Suprapubic skin (tissue), 4 donors: ENCODE measurements at regions not wholly inside any gene's neighbourhood (a gene's known extent, or its start where the extent isn't known, plus 50 kb on each side); places are given as distances from the start of the nearest gene placed in this dataset.

Source experiments
- EP300 ChIP-seq: sonication (generic); formaldehyde crosslinking; IDR thresholded peaks from one replicate; pipeline ENCODE4 v1.6.1; 2017; ENCODE audit warnings: antibody characterized with exemption
- POLR2A ChIP-seq, 2 donors: fragments of 450-650 bp; IDR thresholded peaks; one replicate each; pipeline ENCODE4 v1.6.1; 2017; ENCODE audit warnings: antibody characterized with exemption in 2 of 2, mild to moderate bottlenecking in 2 of 2, moderate library complexity in 2 of 2
- POLR2AphosphoS5 ChIP-seq, 3 donors: sonication (generic); formaldehyde crosslinking; IDR thresholded peaks; one replicate each; pipeline ENCODE4 v1.6.1; 2017; ENCODE audit warnings: antibody characterized with exemption in 3 of 3
- TF ChIP-seq, protein P1 (sequence below), 2 donors: fragments of 200-600 bp in 1 of 2; fragments of 450-650 bp in 1 of 2; sonication (generic) in 1 of 2; IDR thresholded peaks; one replicate each; pipeline ENCODE4 v1.5.1; 2016 to 2019; ENCODE audit warnings: antibody characterized with exemption in 2 of 2, mild to moderate bottlenecking in 1 of 2, moderate library complexity in 1 of 2

DNA sequence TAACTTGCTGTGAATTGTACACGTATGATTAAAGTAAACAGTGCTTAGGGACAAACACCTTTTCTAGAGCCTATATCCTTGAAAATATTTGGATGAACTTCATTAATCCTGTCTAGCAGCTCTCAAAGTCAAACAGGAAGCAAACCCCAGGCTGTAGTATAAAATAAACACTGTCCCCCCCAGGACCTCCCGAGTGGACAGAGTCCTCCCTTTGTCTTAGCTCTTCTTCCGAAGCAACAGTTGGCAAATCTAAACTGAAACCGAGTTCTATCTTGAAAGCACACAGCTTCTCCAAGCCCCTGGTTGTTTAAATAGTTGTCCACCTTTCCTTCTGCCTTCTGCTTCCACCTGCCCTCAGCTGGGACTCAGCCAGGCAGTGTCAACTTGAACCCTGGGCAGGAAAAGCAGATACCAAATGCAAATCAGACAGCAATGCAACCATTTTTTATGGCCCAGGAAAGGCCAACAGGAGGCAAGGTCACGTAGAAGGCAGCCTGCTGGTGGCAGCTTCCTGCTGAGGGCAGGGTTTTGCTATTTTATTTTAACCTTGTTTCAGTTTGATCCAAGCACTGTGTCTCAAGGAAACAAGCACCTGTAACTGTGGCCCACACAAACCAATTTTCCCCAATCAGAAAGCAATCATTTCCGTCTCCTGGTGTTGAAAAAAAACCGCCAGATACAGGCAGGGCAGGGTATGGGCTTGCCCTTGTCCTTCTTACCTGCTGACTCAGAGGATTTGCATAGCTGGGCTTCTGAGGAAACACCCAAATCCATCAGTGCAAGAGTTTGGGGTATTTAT is 110.3 kb upstream of the KIT start:
- TF ChIP-seq, protein P1, sequence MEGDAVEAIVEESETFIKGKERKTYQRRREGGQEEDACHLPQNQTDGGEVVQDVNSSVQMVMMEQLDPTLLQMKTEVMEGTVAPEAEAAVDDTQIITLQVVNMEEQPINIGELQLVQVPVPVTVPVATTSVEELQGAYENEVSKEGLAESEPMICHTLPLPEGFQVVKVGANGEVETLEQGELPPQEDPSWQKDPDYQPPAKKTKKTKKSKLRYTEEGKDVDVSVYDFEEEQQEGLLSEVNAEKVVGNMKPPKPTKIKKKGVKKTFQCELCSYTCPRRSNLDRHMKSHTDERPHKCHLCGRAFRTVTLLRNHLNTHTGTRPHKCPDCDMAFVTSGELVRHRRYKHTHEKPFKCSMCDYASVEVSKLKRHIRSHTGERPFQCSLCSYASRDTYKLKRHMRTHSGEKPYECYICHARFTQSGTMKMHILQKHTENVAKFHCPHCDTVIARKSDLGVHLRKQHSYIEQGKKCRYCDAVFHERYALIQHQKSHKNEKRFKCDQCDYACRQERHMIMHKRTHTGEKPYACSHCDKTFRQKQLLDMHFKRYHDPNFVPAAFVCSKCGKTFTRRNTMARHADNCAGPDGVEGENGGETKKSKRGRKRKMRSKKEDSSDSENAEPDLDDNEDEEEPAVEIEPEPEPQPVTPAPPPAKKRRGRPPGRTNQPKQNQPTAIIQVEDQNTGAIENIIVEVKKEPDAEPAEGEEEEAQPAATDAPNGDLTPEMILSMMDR (IDR thresholded peaks at IDR 0.05), result no peak
- TF ChIP-seq POLR2AphosphoS5 (IDR thresholded peaks at IDR 0.05) (no peak), EP300 (no peak), POLR2A (IDR thresholded peaks at IDR 0.05) (no peak)
